ENCODE measurements at regions not wholly inside any gene's neighbourhood (a gene's known extent, or its start where the extent isn't known, plus 50 kb on each side); places are given as distances from the start of the nearest gene placed in this dataset.

- no peak overlapping the region for H2AFZ ChIP-seq (ENCODE audit: low read length)
- TF ChIP-seq EZH2 (IDR thresholded peaks at IDR 0.05; ENCODE audit: borderline replicate concordance, low read length) (no peak), CTCF (IDR thresholded peaks at IDR 0.05; ENCODE audit: low read length) (no peak)
- no peaks in the 10 kb centered on the region for H4K20me1 ChIP-seq (ENCODE audit: insufficient read depth, low read length)
- no peaks in the 10 kb centered on the region for H3K4me1 ChIP-seq (ENCODE audit: insufficient read depth, low read length, severe bottlenecking)
- H3K9me2 ChIP-seq (ENCODE audit: low read depth, low read length) = no peaks in the 10 kb centered on the region
- no peaks in the 10 kb centered on the region for H3K9me3 ChIP-seq (ENCODE audit: low read length)
- no peaks in the 10 kb centered on the region for H3K79me2 ChIP-seq (ENCODE audit: insufficient read depth, low read length)
- no peaks in the 10 kb centered on the region for H3K36me3 ChIP-seq (ENCODE audit: insufficient read depth, low read length)
- H3K4me3 ChIP-seq (ENCODE audit: low read depth, low read length, poor library complexity, severe bottlenecking) = no peak overlapping the region
- H3F3A ChIP-seq (ENCODE audit: insufficient read depth, low read length) = no peaks in the 10 kb centered on the region
- H3K9ac ChIP-seq (ENCODE audit: low read length) = no peak overlapping the region
- H3K27ac ChIP-seq (ENCODE audit: low read depth, low read length, poor library complexity, severe bottlenecking) = no peak overlapping the region
- no peak overlapping the region for H3K4me2 ChIP-seq (ENCODE audit: low read length)
- H3K27me3 ChIP-seq (ENCODE audit: insufficient read depth, low read length) = no peaks in the 10 kb centered on the region
Measured at GRCh38 chrX:17285983-17286382, 89.0 kb upstream of the NHS start.

- Histone ChIP-seq H3K9ac (ENCODE audit: low read length) (no peak overlapping the region), H3F3A (ENCODE audit: insufficient read depth, low read length) (no peaks in the 10 kb centered on the region), H3K79me2 (ENCODE audit: insufficient read depth, low read length) (no peaks in the 10 kb centered on the region), H3K9me2 (ENCODE audit: low read depth, low read length) (no peaks in the 10 kb centered on the region), H3K36me3 (ENCODE audit: insufficient read depth, low read length) (no peaks in the 10 kb centered on the region), H2AFZ (ENCODE audit: low read length) (no peak overlapping the region), H4K20me1 (ENCODE audit: insufficient read depth, low read length) (no peaks in the 10 kb centered on the region), H3K4me1 (ENCODE audit: insufficient read depth, low read length, severe bottlenecking) (no peaks in the 10 kb centered on the region), H3K27ac (ENCODE audit: low read depth, low read length, poor library complexity, severe bottlenecking) (no peak overlapping the region), H3K9me3 (ENCODE audit: low read length) (no peaks in the 10 kb centered on the region), H3K27me3 (ENCODE audit: insufficient read depth, low read length) (no peaks in the 10 kb centered on the region), H3K4me2 (ENCODE audit: low read length) (no peak overlapping the region), H3K4me3 (ENCODE audit: low read depth, low read length, poor library complexity, severe bottlenecking) (no peak overlapping the region)
- no peak for TF ChIP-seq EZH2 (IDR thresholded peaks at IDR 0.05; ENCODE audit: borderline replicate concordance, low read length)
- no peak for TF ChIP-seq CTCF (IDR thresholded peaks at IDR 0.05; ENCODE audit: low read length)
Measured at GRCh38 chrX:17291171-17291900, 83.7 kb upstream of the NHS start.

GRCh38 chrX:17292111-17292527 is 82.9 kb upstream of the NHS start:
- H3K79me2 ChIP-seq (ENCODE audit: insufficient read depth, low read length) = no peaks in the 10 kb centered on the region
- no peaks in the 10 kb centered on the region for H3K27me3 ChIP-seq (ENCODE audit: insufficient read depth, low read length)
- no peak overlapping the region for H3K4me3 ChIP-seq (ENCODE audit: low read depth, low read length, poor library complexity, severe bottlenecking)
- H3K36me3 ChIP-seq (ENCODE audit: insufficient read depth, low read length) = no peaks in the 10 kb centered on the region
- no peak overlapping the region for H3K27ac ChIP-seq (ENCODE audit: low read depth, low read length, poor library complexity, severe bottlenecking)
- H2AFZ ChIP-seq (ENCODE audit: low read length) = no peak overlapping the region
- H3F3A ChIP-seq (ENCODE audit: insufficient read depth, low read length) = no peaks in the 10 kb centered on the region
- H3K9ac ChIP-seq (ENCODE audit: low read length) = no peak overlapping the region
- H3K9me2 ChIP-seq (ENCODE audit: low read depth, low read length) = no peaks in the 10 kb centered on the region
- no peaks in the 10 kb centered on the region for H4K20me1 ChIP-seq (ENCODE audit: insufficient read depth, low read length)
- TF ChIP-seq CTCF (IDR thresholded peaks at IDR 0.05; ENCODE audit: low read length) (no peak), EZH2 (IDR thresholded peaks at IDR 0.05; ENCODE audit: borderline replicate concordance, low read length) (no peak)
- no peak overlapping the region for H3K4me2 ChIP-seq (ENCODE audit: low read length)
- no peaks in the 10 kb centered on the region for H3K4me1 ChIP-seq (ENCODE audit: insufficient read depth, low read length, severe bottlenecking)
- H3K9me3 ChIP-seq (ENCODE audit: low read length) = no peaks in the 10 kb centered on the region

Data from OCI-LY1 (cell line).